ENCODE measurements at regions not wholly inside any gene's neighbourhood (a gene's known extent, or its start where the extent isn't known, plus 50 kb on each side); places are given as distances from the start of the nearest gene placed in this dataset.

GRCh38 chr11:97296301-97296700, 906.5 kb downstream of the JRKL start:
- TF ChIP-seq CTCF (IDR thresholded peaks at IDR 0.05) (no peak), POLR2A (IDR thresholded peaks at IDR 0.05) (no peak)

All from Peyer's patch (tissue), 4 donors.